Germinal center (tissue), 1 donor: ENCODE measurements at regions not wholly inside any gene's neighbourhood (a gene's known extent, or its start where the extent isn't known, plus 50 kb on each side); places are given as distances from the start of the nearest gene placed in this dataset.
"Not testable (repeated sequence)": the region's sequence is repeated elsewhere in the genome, so short reads cannot be mapped to it uniquely, and the experiment has no call there.

Source experiments
- DNase-seq: peaks from one replicate; pipeline ENCODE4 v3.0.0; 2012; ENCODE audit warnings: mixed read lengths, low spot score

GRCh38 chr3:191869738-191870415, 408.9 kb downstream of the PYDC2 start:
- no peak for DNase-seq

GRCh38 chr3:191873736-191874135, 412.8 kb downstream of the PYDC2 start:
- DNase-seq: no peak

- DNase-seq: no peak
Observed at GRCh38 chr3:191882289-191882688, 421.3 kb downstream of the PYDC2 start.

- no peak for DNase-seq
Observed at GRCh38 chr3:191884132-191884531, 423.2 kb downstream of the PYDC2 start.

- DNase-seq: no peak
Observed at GRCh38 chr3:191889106-191889505, 428.1 kb downstream of the PYDC2 start.

GRCh38 chr3:191889756-191890155, 428.8 kb downstream of the PYDC2 start:
- DNase-seq: no peak

GRCh38 chr3:191894406-191894805, 433.4 kb downstream of the PYDC2 start:
- no peak for DNase-seq

- no peak for DNase-seq
Observed at GRCh38 chr3:191901741-191902140, 440.8 kb downstream of the PYDC2 start.

- no peak for DNase-seq
Observed at GRCh38 chr3:191912616-191913204, 451.7 kb downstream of the PYDC2 start.

GRCh38 chr3:191915712-191916111, 454.7 kb downstream of the PYDC2 start:
- no peak for DNase-seq

- DNase-seq: no peak
Observed at GRCh38 chr3:191919491-191920026, 458.6 kb downstream of the PYDC2 start.

- no peak for DNase-seq
Observed at GRCh38 chr3:191922570-191922969, 461.6 kb downstream of the PYDC2 start.

- not testable (repeated sequence) for DNase-seq
Observed at GRCh38 chr3:191927183-191927817, 466.3 kb downstream of the PYDC2 start.

GRCh38 chr3:191927998-191928397, 467.0 kb downstream of the PYDC2 start:
- not testable (repeated sequence) for DNase-seq

GRCh38 chr3:191944835-191945234, 483.9 kb downstream of the PYDC2 start:
- DNase-seq: no peak

GRCh38 chr3:191952186-191952585, 491.2 kb downstream of the PYDC2 start:
- no peak for DNase-seq

- no peak for DNase-seq
Observed at GRCh38 chr3:191952609-191953008, 491.6 kb downstream of the PYDC2 start.

- DNase-seq: no peak
Observed at GRCh38 chr3:191958980-191959671, 498.2 kb downstream of the PYDC2 start.

GRCh38 chr3:191959876-191960413, 499.0 kb downstream of the PYDC2 start:
- no peak for DNase-seq

GRCh38 chr3:191961022-191961421, 500.1 kb downstream of the PYDC2 start:
- no peak for DNase-seq

GRCh38 chr3:191961529-191961928, 500.6 kb downstream of the PYDC2 start:
- DNase-seq: no peak

GRCh38 chr3:191962324-191962723, 501.4 kb downstream of the PYDC2 start:
- DNase-seq: no peak
